ENCODE measurements at regions not wholly inside any gene's neighbourhood (a gene's known extent, or its start where the extent isn't known, plus 50 kb on each side); places are given as distances from the start of the nearest gene placed in this dataset.

- Histone ChIP-seq H2AFZ (ENCODE audit: low read depth, low read length) (no peak overlapping the region), H3K9ac (ENCODE audit: low read length) (no peak overlapping the region), H3K4me3 (ENCODE audit: low read length) (no peak overlapping the region), H3K79me2 (replicated peaks; ENCODE audit: insufficient read depth, low read length) (no peaks in the 10 kb centered on the region), H3K4me2 (ENCODE audit: low read length) (no peak overlapping the region), H3K9me3 (ENCODE audit: low read length) (no peaks in the 10 kb centered on the region), H3F3A (ENCODE audit: insufficient read depth, low read length, poor library complexity, severe bottlenecking) (no peaks in the 10 kb centered on the region), H3K27ac (ENCODE audit: low read length) (no peak overlapping the region), H3K36me3 (ENCODE audit: insufficient read depth, low read length) (no peaks in the 10 kb centered on the region), H3K27me3 (ENCODE audit: insufficient read depth, low read depth, low read length) (no peaks in the 10 kb centered on the region), H4K20me1 (ENCODE audit: insufficient read depth) (no peaks in the 10 kb centered on the region), H3K9me2 (ENCODE audit: insufficient read depth, low read length) (no peaks in the 10 kb centered on the region)
- TF ChIP-seq EZH2 (IDR thresholded peaks at IDR 0.05; ENCODE audit: borderline replicate concordance, insufficient read depth, low read length, poor library complexity, severe bottlenecking) (no peak), RAD21 (conservative IDR thresholded peaks at IDR 0.05) (no peak), EP300 (conservative IDR thresholded peaks at IDR 0.05; ENCODE audit: poor library complexity, severe bottlenecking) (no peak), CTCF (IDR thresholded peaks at IDR 0.05; ENCODE audit: poor library complexity, severe bottlenecking) (no peak), TAF1 (IDR thresholded peaks at IDR 0.05; ENCODE audit: low read depth) (no peak), POLR2AphosphoS5 (IDR thresholded peaks at IDR 0.05) (no peak)
Observed at GRCh38 chr3:103863381-103863780, 1428.6 kb downstream of the ZPLD1 start.

GRCh38 chr3:103866113-103866512, 1431.3 kb downstream of the ZPLD1 start:
- H3K4me3 ChIP-seq (ENCODE audit: low read length) = no peak overlapping the region

More at GRCh38 chr3:103866113-103866512, 1431.3 kb downstream of the ZPLD1 start:
- H3K27me3 ChIP-seq (ENCODE audit: insufficient read depth, low read depth, low read length) = no peaks in the 10 kb centered on the region
- TF ChIP-seq RAD21 (conservative IDR thresholded peaks at IDR 0.05) = no peak
- no peak for TF ChIP-seq CTCF (IDR thresholded peaks at IDR 0.05; ENCODE audit: poor library complexity, severe bottlenecking)
- TF ChIP-seq TAF1 (IDR thresholded peaks at IDR 0.05; ENCODE audit: low read depth) = no peak
- no peak for TF ChIP-seq EP300 (conservative IDR thresholded peaks at IDR 0.05; ENCODE audit: poor library complexity, severe bottlenecking)
- TF ChIP-seq MXI1 (conservative IDR thresholded peaks at IDR 0.05; ENCODE audit: poor library complexity, severe bottlenecking) = no peak
- no peak for TF ChIP-seq POLR2AphosphoS5 (IDR thresholded peaks at IDR 0.05)
- no peak for TF ChIP-seq REST (IDR thresholded peaks at IDR 0.05; ENCODE audit: borderline replicate concordance)
- no peak for TF ChIP-seq EZH2 (IDR thresholded peaks at IDR 0.05; ENCODE audit: borderline replicate concordance, insufficient read depth, low read length, poor library complexity, severe bottlenecking)
- no peak for TF ChIP-seq SMC3 (conservative IDR thresholded peaks at IDR 0.05; ENCODE audit: poor library complexity)
- H4K20me1 ChIP-seq (ENCODE audit: insufficient read depth) = no peaks in the 10 kb centered on the region
- H2AFZ ChIP-seq (ENCODE audit: low read depth, low read length) = no peak overlapping the region
- H3K9ac ChIP-seq (ENCODE audit: low read length) = no peak overlapping the region
- no peak overlapping the region for H3K4me2 ChIP-seq (ENCODE audit: low read length)
- no peak overlapping the region for H3K27ac ChIP-seq (ENCODE audit: low read length)
- no peaks in the 10 kb centered on the region for H3K9me3 ChIP-seq (ENCODE audit: low read length)
- H3K9me2 ChIP-seq (ENCODE audit: insufficient read depth, low read length) = no peaks in the 10 kb centered on the region
- no peaks in the 10 kb centered on the region for H3K79me2 ChIP-seq (replicated peaks; ENCODE audit: insufficient read depth, low read length)
- no peaks in the 10 kb centered on the region for H3F3A ChIP-seq (ENCODE audit: insufficient read depth, low read length, poor library complexity, severe bottlenecking)
- no peaks in the 10 kb centered on the region for H3K36me3 ChIP-seq (ENCODE audit: insufficient read depth, low read length)
